Large intestine (tissue), 3 donors: ENCODE measurements at regions not wholly inside any gene's neighbourhood (a gene's known extent, or its start where the extent isn't known, plus 50 kb on each side); places are given as distances from the start of the nearest gene placed in this dataset.

Experiments used
- DNase-seq, 2 donors: peaks; one replicate each; pipeline versions ENCODE4 v3.0.0 to v3.0.0-alpha.2; 2013
- H3K27ac ChIP-seq: one replicate; pipeline ENCODE4 v1.5.1; 2013; ENCODE audit warnings: low read length
- H3K27me3 ChIP-seq: 2 replicates; pipeline ENCODE4 v1.6.1; 2013; ENCODE audit warnings: low read length; ENCODE audit not compliant: control insufficient read depth, insufficient read depth
- H3K36me3 ChIP-seq: 2 replicates; pipeline ENCODE4 v1.6.1; 2013; ENCODE audit warnings: low read length; ENCODE audit not compliant: control insufficient read depth, insufficient read depth
- H3K4me1 ChIP-seq: one replicate; pipeline ENCODE4 v1.6.1; 2013; ENCODE audit warnings: low read length; ENCODE audit not compliant: control insufficient read depth, insufficient read depth
- H3K4me3 ChIP-seq: one replicate; pipeline ENCODE4 v1.5.1; 2013; ENCODE audit warnings: low read length
- H3K9me3 ChIP-seq: one replicate; pipeline ENCODE4 v1.6.1; 2013; ENCODE audit warnings: mild to moderate bottlenecking, low read depth, low read length, moderate library complexity; ENCODE audit not compliant: control insufficient read depth
- WGBS: methylation state at CpG from one replicate; pipeline ENCODE4 v1.1.5; 2013; ENCODE audit warnings: low lambda C conversion rate; ENCODE audit not compliant: insufficient coverage; 5-methylcytosine and 5-hydroxymethylcytosine counted together

- Histone ChIP-seq H3K36me3 (no peaks in the 10 kb centered on the region), H3K27me3 (peaks cover 3% of the 10 kb centered on the region), H3K27ac (no peak overlapping the region), H3K4me3 (no peak overlapping the region), H3K4me1 (no peaks in the 10 kb centered on the region), H3K9me3 (no peaks in the 10 kb centered on the region)
- no CpG with 5 or more reads among the region's 7 CpGs for WGBS
- no peak for DNase-seq
These were observed 365.0 kb upstream of the SEMA6A start for GRCh38 chr5:116939641-116940040.

GRCh38 chr5:116938488-116938887 lies 363.9 kb upstream of the SEMA6A start:
- H3K9me3 ChIP-seq, result no peaks in the 10 kb centered on the region
- no peak overlapping the region for H3K27ac ChIP-seq
- peaks cover 7% of the 10 kb centered on the region for H3K27me3 ChIP-seq
- WGBS, result no CpG with 5 or more reads among the region's 1 CpG
- no peaks in the 10 kb centered on the region for H3K4me1 ChIP-seq
- no peak overlapping the region for H3K4me3 ChIP-seq
- DNase-seq, result peak in 1 of 2 donors; percentile 4
- H3K36me3 ChIP-seq, result no peaks in the 10 kb centered on the region

GRCh38 chr5:116935561-116936162 lies 361.0 kb upstream of the SEMA6A start:
- no peaks in the 10 kb centered on the region for H3K4me1 ChIP-seq
- peaks cover 11% of the 10 kb centered on the region for H3K27me3 ChIP-seq
- H3K4me3 ChIP-seq, result no peak overlapping the region
- no peaks in the 10 kb centered on the region for H3K9me3 ChIP-seq
- DNase-seq, result no peak
- WGBS, result no CpG with 5 or more reads among the region's 2 CpGs
- H3K36me3 ChIP-seq, result no peaks in the 10 kb centered on the region
- H3K27ac ChIP-seq, result no peak overlapping the region

GRCh38 chr5:116930616-116931015 lies 356.0 kb upstream of the SEMA6A start:
- DNase-seq, result no peak
- WGBS, result 80% methylated on average over 1 of the region's 1 CpG
- Histone ChIP-seq H3K9me3 (no peaks in the 10 kb centered on the region), H3K4me3 (no peak overlapping the region), H3K4me1 (no peaks in the 10 kb centered on the region), H3K36me3 (no peaks in the 10 kb centered on the region), H3K27me3 (peaks cover 14% of the 10 kb centered on the region), H3K27ac (no peak overlapping the region)

GRCh38 chr5:116923344-116923743 lies 348.7 kb upstream of the SEMA6A start:
- Histone ChIP-seq H3K4me1 (no peaks in the 10 kb centered on the region), H3K9me3 (no peaks in the 10 kb centered on the region), H3K27me3 (peaks cover 6% of the 10 kb centered on the region), H3K27ac (no peak overlapping the region), H3K4me3 (no peak overlapping the region), H3K36me3 (no peaks in the 10 kb centered on the region)
- DNase-seq, result no peak
- 58% methylated on average over 2 of the region's 2 CpGs for WGBS

GRCh38 chr5:116922532-116922931 lies 347.9 kb upstream of the SEMA6A start:
- Histone ChIP-seq H3K27ac (no peak overlapping the region), H3K9me3 (no peaks in the 10 kb centered on the region), H3K27me3 (peaks cover 4% of the 10 kb centered on the region), H3K4me3 (no peak overlapping the region), H3K4me1 (no peaks in the 10 kb centered on the region), H3K36me3 (no peaks in the 10 kb centered on the region)
- no peak for DNase-seq

GRCh38 chr5:116914869-116915504 lies 340.4 kb upstream of the SEMA6A start:
- no CpG with 5 or more reads among the region's 2 CpGs for WGBS
- no peak for DNase-seq
- no peaks in the 10 kb centered on the region for H3K9me3 ChIP-seq
- H3K27me3 ChIP-seq, result no peaks in the 10 kb centered on the region
- H3K4me3 ChIP-seq, result no peak overlapping the region
- no peak overlapping the region for H3K27ac ChIP-seq
- H3K4me1 ChIP-seq, result no peaks in the 10 kb centered on the region
- no peaks in the 10 kb centered on the region for H3K36me3 ChIP-seq

- Histone ChIP-seq H3K4me1 (no peaks in the 10 kb centered on the region), H3K27me3 (no peaks in the 10 kb centered on the region), H3K9me3 (no peaks in the 10 kb centered on the region), H3K4me3 (no peak overlapping the region), H3K36me3 (no peaks in the 10 kb centered on the region), H3K27ac (no peak overlapping the region)
- DNase-seq, result no peak
- WGBS, result no CpG with 5 or more reads among the region's 1 CpG
These were observed 337.6 kb upstream of the SEMA6A start for GRCh38 chr5:116912221-116912620.

GRCh38 chr5:116911074-116911473 lies 336.5 kb upstream of the SEMA6A start:
- Histone ChIP-seq H3K4me1 (no peaks in the 10 kb centered on the region), H3K4me3 (no peak overlapping the region), H3K27ac (no peak overlapping the region), H3K36me3 (no peaks in the 10 kb centered on the region), H3K9me3 (no peaks in the 10 kb centered on the region), H3K27me3 (no peaks in the 10 kb centered on the region)
- WGBS, result no CpG with 5 or more reads among the region's 1 CpG
- no peak for DNase-seq

- no peaks in the 10 kb centered on the region for H3K27me3 ChIP-seq
- no peaks in the 10 kb centered on the region for H3K36me3 ChIP-seq
- no peaks in the 10 kb centered on the region for H3K4me1 ChIP-seq
- H3K9me3 ChIP-seq, result no peaks in the 10 kb centered on the region
- no peak overlapping the region for H3K27ac ChIP-seq
- H3K4me3 ChIP-seq, result no peak overlapping the region
- 100% methylated on average over 1 of the region's 1 CpG for WGBS
- DNase-seq, result no peak
These were observed 333.9 kb upstream of the SEMA6A start for GRCh38 chr5:116908537-116908936.

GRCh38 chr5:116905885-116906284 lies 331.3 kb upstream of the SEMA6A start:
- Histone ChIP-seq H3K36me3 (no peaks in the 10 kb centered on the region), H3K9me3 (no peaks in the 10 kb centered on the region), H3K27ac (no peak overlapping the region), H3K27me3 (no peaks in the 10 kb centered on the region), H3K4me1 (no peaks in the 10 kb centered on the region), H3K4me3 (no peak overlapping the region)
- no CpG with 5 or more reads among the region's 3 CpGs for WGBS
- no peak for DNase-seq
